ENCODE measurements at regions not wholly inside any gene's neighbourhood (a gene's known extent, or its start where the extent isn't known, plus 50 kb on each side); places are given as distances from the start of the nearest gene placed in this dataset.

- Histone ChIP-seq H3K4me1 (ENCODE audit: low read depth, poor library complexity, severe bottlenecking) (peaks cover 11% of the 10 kb centered on the region), H3K36me3 (ENCODE audit: insufficient read depth) (peaks cover 3% of the 10 kb centered on the region; the same call in 1 of the 2 replicates), H3K27me3 (ENCODE audit: insufficient read depth, low read depth) (no peaks in the 10 kb centered on the region), H4K20me1 (ENCODE audit: insufficient read depth) (no peaks in the 10 kb centered on the region), H3K4me3 (IDR thresholded peaks at IDR 0.05; ENCODE audit: insufficient read depth, low read depth, low read length) (no peak overlapping the region), H3K4me2 (no peak overlapping the region), H3K27ac (no peak overlapping the region), H2AFZ (ENCODE audit: low read depth) (no peak overlapping the region), H3K9ac (no peak overlapping the region), H3K79me2 (ENCODE audit: insufficient read depth, low read depth) (no peaks in the 10 kb centered on the region)
- no peak for TF ChIP-seq CTCF (conservative IDR thresholded peaks at IDR 0.05; ENCODE audit: low read depth, low read length)
Observed at GRCh38 chr14:71262441-71262840, 355.2 kb downstream of the PCNX1 start.

- H3K9ac ChIP-seq, result no peak overlapping the region
- TF ChIP-seq CTCF (conservative IDR thresholded peaks at IDR 0.05; ENCODE audit: low read depth, low read length), result no peak
- no peak overlapping the region for H3K4me3 ChIP-seq (IDR thresholded peaks at IDR 0.05; ENCODE audit: insufficient read depth, low read depth, low read length)
- H3K4me1 ChIP-seq (ENCODE audit: low read depth, poor library complexity, severe bottlenecking), result peaks cover 18% of the 10 kb centered on the region
- H3K27me3 ChIP-seq (ENCODE audit: insufficient read depth, low read depth), result no peaks in the 10 kb centered on the region
- H3K27ac ChIP-seq, result no peak overlapping the region
- no peak overlapping the region for H3K4me2 ChIP-seq
- H3K36me3 ChIP-seq (ENCODE audit: insufficient read depth), result peaks cover 3% of the 10 kb centered on the region; the same call in 1 of the 2 replicates
- no peaks in the 10 kb centered on the region for H3K79me2 ChIP-seq (ENCODE audit: insufficient read depth, low read depth)
- H2AFZ ChIP-seq (ENCODE audit: low read depth), result no peak overlapping the region
- H4K20me1 ChIP-seq (ENCODE audit: insufficient read depth), result no peaks in the 10 kb centered on the region
Observed at GRCh38 chr14:71264260-71264659, 357.0 kb downstream of the PCNX1 start.

GRCh38 chr14:71267007-71267513 is 359.8 kb downstream of the PCNX1 start:
- Histone ChIP-seq H3K4me1 (ENCODE audit: low read depth, poor library complexity, severe bottlenecking) (peaks cover 18% of the 10 kb centered on the region), H4K20me1 (ENCODE audit: insufficient read depth) (no peaks in the 10 kb centered on the region), H3K27me3 (ENCODE audit: insufficient read depth, low read depth) (no peaks in the 10 kb centered on the region), H3K9ac (no peak overlapping the region), H3K79me2 (ENCODE audit: insufficient read depth, low read depth) (no peaks in the 10 kb centered on the region), H3K4me2 (peak overlapping the region; percentile 54), H2AFZ (ENCODE audit: low read depth) (no peak overlapping the region), H3K4me3 (IDR thresholded peaks at IDR 0.05; ENCODE audit: insufficient read depth, low read depth, low read length) (no peak overlapping the region), H3K27ac (no peak overlapping the region), H3K36me3 (ENCODE audit: insufficient read depth) (peaks cover 3% of the 10 kb centered on the region; the same call in 1 of the 2 replicates)
- TF ChIP-seq CTCF (conservative IDR thresholded peaks at IDR 0.05; ENCODE audit: low read depth, low read length), result no peak

- H2AFZ ChIP-seq (ENCODE audit: low read depth), result no peak overlapping the region
- peaks cover 3% of the 10 kb centered on the region; the same call in 1 of the 2 replicates for H3K36me3 ChIP-seq (ENCODE audit: insufficient read depth)
- no peaks in the 10 kb centered on the region for H3K27me3 ChIP-seq (ENCODE audit: insufficient read depth, low read depth)
- peak overlapping the region; percentile 54 for H3K4me2 ChIP-seq
- TF ChIP-seq CTCF (conservative IDR thresholded peaks at IDR 0.05; ENCODE audit: low read depth, low read length), result no peak
- H3K79me2 ChIP-seq (ENCODE audit: insufficient read depth, low read depth), result no peaks in the 10 kb centered on the region
- H3K27ac ChIP-seq, result no peak overlapping the region
- H3K4me1 ChIP-seq (ENCODE audit: low read depth, poor library complexity, severe bottlenecking), result peaks cover 18% of the 10 kb centered on the region
- no peak overlapping the region for H3K9ac ChIP-seq
- no peak overlapping the region for H3K4me3 ChIP-seq (IDR thresholded peaks at IDR 0.05; ENCODE audit: insufficient read depth, low read depth, low read length)
- no peaks in the 10 kb centered on the region for H4K20me1 ChIP-seq (ENCODE audit: insufficient read depth)
Observed at GRCh38 chr14:71267691-71268090, 360.4 kb downstream of the PCNX1 start.
